ENCODE measurements at regions not wholly inside any gene's neighbourhood (a gene's known extent, or its start where the extent isn't known, plus 50 kb on each side); places are given as distances from the start of the nearest gene placed in this dataset.

DNA sequence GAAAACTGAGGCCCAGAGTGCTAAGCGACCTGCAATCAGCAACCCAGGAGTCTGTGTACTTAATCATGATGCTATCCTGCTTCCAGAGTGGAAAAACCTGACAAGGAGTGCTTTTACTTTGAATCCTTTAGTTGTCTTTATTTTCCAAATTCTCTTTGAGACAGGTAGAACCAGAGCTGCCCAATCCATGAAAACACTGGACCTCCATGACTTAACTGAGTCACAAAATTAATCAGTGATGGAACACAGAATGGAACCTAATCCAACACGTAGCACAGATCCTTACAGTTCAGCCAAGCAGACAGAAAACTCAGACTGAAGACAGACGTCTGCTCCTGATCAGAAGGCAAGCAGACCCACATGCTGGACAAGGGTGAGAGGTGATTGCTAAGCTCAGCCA, 175.6 kb downstream of the BCL11A start:
- TF ChIP-seq POLR2A (IDR thresholded peaks at IDR 0.05) (no peak), POLR2AphosphoS5 (IDR thresholded peaks at IDR 0.05) (no peak), EP300 (IDR thresholded peaks at IDR 0.05) (no peak)
- TF ChIP-seq, protein P1, sequence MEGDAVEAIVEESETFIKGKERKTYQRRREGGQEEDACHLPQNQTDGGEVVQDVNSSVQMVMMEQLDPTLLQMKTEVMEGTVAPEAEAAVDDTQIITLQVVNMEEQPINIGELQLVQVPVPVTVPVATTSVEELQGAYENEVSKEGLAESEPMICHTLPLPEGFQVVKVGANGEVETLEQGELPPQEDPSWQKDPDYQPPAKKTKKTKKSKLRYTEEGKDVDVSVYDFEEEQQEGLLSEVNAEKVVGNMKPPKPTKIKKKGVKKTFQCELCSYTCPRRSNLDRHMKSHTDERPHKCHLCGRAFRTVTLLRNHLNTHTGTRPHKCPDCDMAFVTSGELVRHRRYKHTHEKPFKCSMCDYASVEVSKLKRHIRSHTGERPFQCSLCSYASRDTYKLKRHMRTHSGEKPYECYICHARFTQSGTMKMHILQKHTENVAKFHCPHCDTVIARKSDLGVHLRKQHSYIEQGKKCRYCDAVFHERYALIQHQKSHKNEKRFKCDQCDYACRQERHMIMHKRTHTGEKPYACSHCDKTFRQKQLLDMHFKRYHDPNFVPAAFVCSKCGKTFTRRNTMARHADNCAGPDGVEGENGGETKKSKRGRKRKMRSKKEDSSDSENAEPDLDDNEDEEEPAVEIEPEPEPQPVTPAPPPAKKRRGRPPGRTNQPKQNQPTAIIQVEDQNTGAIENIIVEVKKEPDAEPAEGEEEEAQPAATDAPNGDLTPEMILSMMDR (IDR thresholded peaks at IDR 0.05), result no peak
